ENCODE measurements at regions not wholly inside any gene's neighbourhood (a gene's known extent, or its start where the extent isn't known, plus 50 kb on each side); places are given as distances from the start of the nearest gene placed in this dataset.
"Not testable (repeated sequence)": the region's sequence is repeated elsewhere in the genome, so short reads cannot be mapped to it uniquely, and the experiment has no call there.

DNA sequence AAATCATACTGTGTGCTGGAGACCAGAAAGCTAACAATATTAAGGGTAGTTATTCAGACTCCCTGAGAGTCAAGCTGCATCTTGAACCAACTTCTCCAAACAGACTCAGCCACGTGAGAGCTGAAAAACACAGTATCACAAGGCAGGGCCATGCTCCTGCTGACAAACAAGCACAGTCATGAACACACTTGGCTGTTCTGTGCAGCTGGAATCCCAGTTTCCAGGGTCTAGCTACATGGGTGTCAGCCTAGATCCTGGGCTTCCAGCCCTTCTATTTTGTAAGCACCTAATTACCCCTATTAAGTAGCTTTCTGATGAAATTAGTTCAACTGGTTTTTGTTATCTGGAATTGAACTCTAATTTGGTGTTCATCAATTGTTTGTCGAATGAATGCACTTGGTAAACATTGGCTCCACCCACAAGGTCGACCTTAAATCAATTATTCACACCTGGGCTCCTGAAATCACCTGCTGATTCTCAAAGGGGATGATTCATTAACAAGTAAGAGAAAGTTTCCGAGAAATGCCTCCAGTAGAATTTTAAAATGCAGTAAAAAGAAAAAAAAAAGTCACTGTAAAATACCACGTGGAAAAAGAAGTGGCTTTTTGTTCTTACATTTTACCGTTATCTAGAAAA is 179.3 kb downstream of the ZC3H11B start:
- no peak for DNase-seq (ENCODE audit: low spot score)

DNA sequence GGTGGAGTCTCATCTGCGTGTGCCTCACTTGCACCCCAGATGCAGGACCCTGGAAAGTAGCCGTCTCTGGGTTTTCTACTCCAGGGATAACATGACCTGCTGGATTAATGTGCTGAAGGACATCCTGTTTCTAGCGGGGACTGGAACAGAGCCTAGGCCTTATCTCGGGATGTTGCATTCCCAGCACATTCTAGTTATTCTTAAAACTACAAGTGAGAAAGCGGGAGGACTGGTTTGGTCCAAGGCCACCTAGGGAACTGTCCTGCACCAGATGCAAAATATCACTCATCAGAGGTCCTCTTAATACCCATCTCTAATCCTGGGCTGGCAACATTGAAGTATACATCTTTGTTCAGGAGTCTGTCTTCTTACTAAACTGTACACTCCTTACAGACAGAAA is 179.9 kb downstream of the ZC3H11B start:
- peak; percentile 88 for DNase-seq (ENCODE audit: low spot score)

DNA sequence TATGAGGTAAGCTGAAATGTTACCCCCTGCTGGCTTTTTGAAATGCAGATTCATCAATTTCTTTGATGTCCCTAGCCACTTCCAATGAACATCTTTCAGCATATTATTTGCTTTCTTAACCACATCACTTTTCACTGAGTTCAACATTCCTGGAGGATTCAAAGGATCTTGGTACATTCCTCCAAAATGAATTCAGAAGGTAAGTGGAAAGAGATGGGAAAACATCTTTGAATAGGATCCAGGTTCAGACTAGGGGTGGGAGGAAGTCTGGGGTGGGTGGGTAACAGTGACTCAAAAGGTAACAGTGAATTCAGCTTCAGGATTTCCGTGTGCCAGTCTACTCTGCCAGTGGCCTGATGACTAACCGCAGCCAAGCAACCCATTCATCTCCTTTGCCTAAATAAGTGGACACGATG is 180.7 kb downstream of the ZC3H11B start:
- peak; percentile 25 for DNase-seq (ENCODE audit: low spot score)

DNA sequence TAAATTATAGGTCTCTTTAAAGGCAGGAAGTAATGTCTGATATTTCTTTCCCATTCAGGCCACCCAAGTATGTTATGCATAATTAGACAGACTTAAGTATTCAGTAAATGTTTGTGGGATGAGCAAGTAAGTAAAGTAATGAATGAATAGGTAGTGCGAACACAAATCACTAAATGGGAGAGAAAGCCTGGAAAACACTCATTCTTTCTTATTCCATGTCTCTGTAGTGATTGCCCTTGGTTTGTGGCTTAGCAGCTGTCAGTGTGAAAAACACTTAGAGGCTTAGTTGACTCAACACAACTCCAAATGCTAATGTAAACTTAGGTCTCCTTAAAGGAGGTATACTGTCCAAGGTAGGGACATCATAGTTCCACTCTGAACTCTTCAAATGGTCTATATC is 182.5 kb downstream of the ZC3H11B start:
- no peak for DNase-seq (ENCODE audit: low spot score)

DNA sequence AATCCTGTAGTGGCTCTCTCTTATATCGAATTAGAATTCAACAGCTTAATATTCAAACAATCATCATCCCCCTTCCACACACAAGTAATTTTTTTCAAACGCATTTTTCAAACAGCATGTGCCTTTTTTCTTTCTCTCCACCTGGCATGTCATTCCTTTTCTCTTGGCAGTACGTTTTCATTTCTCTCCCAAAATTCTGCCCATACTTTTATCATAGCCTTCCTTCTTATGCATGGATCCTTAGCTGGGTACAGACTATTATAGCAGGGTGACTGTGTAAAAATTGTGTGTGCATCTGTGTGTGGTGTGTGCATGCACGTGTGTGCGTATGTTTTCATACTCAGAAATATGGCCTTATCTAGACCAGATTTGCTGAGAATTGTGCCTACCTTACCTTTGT is 184.3 kb downstream of the ZC3H11B start:
- no peak for DNase-seq (ENCODE audit: low spot score)

DNA sequence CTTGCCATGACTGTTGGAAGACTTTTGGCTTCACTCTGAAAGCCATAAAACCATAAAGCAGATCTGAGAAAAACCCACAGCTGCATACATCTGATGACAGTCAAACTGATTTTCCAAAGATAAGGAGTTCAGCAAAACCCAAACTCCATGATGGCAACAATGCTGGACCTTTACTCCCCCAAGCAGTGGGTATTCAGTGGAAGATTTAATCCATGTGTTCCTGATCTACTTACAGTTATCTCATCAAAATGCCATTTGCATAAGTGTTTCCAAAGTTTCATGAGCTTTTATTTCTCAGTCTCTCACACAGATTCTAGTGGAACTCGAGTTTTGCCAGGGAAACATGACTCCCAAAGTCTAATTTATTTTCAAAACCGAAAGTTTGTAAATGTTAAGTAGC is 184.9 kb downstream of the ZC3H11B start:
- no peak for DNase-seq (ENCODE audit: low spot score)

DNA sequence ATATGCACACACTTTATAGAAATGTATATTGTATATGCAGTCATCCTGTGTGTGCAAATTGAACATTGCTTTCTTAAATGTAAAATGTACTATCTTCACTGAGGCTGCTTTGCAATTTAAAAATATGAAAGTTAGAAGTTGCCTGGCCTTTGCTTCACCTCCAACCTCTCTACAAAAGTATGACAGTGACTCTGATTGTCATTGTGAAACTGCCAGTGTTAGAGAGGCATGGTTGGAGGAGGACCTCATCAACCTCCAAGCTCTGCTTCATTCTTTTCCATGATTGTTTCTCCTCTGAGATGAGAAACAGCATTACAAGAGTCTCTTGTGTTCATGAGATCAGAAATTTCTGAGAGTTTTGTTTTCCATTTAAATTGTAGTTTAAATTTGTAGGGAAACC is 185.5 kb downstream of the ZC3H11B start:
- DNase-seq (ENCODE audit: low spot score), result no peak

DNA sequence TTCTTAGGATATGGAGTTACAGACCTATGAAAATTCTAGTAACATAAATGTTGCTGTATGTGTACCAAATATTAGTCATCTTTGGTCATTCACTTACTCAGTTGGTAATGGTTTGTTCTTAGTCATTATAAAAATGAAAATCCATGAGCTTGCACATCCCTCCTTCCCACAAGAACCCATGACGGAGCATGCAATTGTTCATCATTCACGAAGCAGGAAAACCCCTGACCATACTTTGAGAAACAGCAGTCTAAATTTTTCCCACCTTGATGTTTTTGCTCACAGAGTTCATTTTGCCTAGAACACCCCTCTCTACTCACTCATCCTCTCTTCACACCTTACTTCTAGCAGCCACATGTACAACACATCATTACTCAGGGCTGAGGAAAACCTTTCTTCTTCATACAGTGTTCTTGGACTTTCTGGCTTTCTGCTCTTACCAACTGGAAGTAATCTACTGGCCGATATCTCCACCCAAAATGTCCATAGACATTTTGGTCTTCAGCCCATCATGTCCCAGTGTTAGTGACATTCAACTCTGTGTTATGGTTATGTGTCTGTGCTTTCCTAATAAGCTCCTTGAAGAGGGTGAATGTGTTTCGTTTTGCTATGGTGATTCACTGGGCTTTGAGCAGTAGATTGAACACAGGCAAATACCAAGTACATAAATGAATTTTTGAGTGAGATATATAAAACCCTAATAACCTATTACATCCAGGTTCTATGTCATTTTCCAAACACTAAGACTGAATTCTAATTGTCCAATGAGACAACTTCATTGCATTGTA is 189.9 kb downstream of the ZC3H11B start:
- DNase-seq (ENCODE audit: low spot score), result no peak

DNA sequence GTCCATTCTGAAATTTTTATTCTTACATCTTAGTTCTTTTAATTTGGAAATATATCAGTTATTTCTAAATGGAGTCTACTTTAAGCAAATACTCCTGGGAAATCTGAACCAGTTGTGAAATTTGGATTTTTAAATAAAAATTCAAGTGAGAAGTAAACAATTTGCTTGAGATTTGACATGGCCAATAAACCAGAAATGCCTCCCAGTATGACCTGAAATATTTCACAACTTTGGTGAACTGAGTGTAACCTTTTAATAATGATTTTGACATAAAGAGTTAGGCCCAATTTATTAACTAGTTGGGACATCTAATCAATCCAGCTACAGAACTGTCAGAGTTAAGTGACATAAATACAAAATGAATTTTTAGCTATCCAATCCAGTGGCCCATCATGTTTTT is 192.0 kb downstream of the ZC3H11B start:
- DNase-seq (ENCODE audit: low spot score), result no peak

DNA sequence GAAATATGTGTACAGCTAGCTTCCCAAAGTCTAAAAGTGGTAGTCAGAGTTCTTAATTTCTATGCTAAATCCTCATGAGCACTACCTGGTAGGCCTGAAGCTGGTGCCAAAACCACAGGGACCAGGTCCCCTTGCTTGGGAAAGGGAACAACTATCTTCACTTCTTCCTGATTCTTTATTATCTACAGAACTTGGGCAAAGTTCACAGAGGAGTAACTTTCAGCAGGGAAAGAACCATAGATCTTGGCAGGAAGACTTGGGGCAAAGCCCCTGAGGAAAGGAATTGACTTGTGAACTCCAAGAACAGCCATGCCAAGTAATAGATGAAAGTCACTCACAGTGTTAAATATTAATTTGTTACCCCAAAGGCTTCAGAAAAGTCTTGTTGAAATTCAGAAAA is 193.0 kb downstream of the ZC3H11B start:
- DNase-seq (ENCODE audit: low spot score), result no peak

DNA sequence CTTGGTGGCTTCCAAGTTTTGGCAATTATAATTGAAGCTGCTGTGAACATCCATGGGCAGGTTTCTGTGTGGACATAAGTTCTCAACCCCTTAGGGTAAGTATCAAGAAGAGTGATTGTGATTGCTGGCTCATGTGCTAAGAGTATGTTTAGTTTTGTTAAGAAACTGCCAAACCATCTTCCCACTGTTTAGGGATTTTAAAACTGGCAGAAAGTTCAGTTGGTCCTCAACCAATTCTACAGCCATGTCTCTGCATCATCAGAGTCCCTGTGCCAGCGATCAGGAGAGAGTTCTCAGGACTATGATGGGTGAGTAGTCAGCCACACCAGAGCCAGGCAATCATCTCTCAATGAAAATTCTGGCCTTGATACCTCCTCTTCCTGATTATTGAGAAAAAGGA is 193.8 kb downstream of the ZC3H11B start:
- no peak for DNase-seq (ENCODE audit: low spot score)

DNA sequence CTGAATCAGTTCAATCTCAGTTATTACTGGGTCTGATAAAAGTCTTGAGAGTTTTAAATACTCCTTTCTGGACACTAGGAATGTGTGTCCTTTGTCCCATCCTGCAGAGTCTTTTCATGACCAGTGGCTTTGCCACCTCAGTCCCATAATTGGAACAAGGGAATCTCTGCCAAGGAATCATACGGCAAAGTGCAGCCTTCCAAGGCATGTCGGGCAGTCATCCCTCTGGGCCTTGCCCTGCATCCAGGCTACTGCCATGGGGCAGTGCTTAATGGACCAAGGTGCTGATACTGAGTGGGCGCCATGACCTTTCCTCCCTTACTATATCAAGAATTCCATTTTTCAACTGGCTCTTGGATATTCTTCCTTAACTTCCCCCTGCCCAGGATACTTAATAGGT is 195.3 kb downstream of the ZC3H11B start:
- DNase-seq (ENCODE audit: low spot score), result no peak

DNA sequence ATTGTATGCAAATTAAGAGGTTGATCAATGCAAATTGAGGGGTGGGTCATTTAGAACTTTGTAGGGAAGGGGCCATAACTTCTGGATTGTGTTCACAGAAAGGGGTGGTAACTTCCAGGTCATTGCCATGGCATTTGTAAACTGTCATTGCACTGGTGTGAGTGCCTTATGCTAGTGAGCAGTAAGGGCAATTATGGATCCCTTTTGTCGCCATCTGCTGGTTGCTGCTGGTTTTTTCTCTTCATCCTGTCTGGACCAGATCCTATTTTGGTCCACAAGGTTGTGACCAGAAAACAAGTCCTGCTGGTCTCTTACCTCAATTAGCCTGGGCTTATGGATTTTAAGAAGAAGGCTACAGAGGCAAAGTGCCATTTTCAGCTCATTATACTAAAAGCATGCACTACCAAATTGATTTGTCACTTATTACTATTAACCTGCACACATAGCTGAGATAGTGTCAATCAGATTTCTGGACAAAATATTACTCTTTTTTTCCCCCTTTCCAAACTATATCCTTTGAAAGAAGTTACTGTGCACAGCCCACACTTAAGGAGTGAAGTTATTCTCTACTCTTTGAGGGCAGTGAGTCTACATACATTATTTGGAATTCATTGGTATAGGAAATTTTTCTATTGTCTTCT is 196.2 kb downstream of the ZC3H11B start:
- DNase-seq (ENCODE audit: low spot score), result peak; percentile 35

DNA sequence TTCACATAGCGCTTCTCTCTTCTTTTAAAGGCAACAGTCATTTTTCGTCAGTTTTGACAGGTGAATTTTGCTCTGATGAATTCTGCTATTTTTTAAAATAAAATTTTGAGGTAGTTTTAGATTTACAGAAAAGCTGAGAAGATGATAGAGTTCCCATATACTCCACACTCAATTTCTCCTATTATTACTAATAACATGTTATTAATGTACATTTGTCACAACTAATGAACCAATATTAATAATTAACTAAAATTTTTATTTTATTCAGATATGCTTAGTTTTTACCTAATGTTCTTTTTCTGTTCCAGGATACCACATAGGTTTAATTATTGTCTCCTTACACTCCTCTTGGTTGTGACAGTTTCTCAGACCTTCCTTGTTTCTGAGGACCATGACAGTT is 197.0 kb downstream of the ZC3H11B start:
- DNase-seq (ENCODE audit: low spot score), result no peak

DNA sequence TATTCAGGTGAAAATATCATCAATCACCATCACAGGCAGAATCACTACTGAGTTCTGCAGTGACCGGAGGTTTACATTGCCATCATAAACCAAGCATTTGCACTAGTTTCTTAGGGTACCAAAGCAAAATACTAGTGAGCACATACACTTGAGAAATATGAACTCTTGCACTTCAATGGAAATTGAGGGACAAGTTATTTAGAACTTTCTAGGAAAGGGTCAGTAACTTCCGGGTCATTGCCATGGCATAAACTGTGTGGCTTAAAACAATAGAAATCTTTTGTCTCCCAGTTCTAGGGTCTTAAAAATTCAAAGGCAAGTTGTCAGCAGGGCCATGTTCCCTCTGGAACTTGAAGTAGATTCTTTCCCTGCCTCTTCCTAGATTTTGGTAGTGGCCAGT is 197.5 kb downstream of the ZC3H11B start:
- DNase-seq (ENCODE audit: low spot score), result no peak

DNA sequence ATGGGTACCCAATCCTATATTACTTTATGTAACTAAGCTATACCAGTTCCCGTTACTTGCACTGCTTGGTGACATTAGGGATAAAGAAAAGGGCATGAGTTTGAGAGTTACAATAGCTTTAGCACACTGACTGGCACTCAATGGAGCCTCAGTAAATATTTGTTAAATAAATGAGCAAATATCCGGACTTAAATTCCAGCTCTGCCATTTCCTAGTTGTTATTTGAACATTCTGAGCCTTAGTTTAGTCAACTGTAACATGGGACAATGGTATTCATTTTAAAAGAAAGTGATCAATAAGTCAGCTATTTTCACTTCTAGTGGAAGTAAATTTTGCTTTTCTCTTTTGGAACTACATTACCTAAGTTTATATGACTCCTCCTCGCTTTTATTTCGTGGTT is 198.7 kb downstream of the ZC3H11B start:
- DNase-seq (ENCODE audit: low spot score), result no peak

DNA sequence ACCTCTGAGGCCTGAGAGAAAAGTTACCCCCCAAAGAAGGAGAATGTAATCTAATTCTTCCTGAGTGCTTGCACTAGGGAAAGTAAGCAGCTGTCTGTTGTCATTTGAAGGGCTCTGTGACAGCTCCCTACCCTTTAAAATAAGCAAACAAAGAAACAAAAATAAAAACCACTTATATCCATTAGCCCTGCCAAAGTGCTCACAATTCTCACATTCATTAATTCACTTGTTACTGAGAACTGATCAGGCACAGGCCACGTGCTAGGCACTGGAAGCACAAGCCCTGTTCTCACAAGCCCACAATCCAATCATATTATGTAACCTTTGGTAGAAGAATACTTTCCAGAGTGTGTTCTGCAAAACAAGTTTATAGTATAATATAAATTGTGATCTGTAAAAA is 199.4 kb downstream of the ZC3H11B start:
- DNase-seq (ENCODE audit: low spot score), result no peak

DNA sequence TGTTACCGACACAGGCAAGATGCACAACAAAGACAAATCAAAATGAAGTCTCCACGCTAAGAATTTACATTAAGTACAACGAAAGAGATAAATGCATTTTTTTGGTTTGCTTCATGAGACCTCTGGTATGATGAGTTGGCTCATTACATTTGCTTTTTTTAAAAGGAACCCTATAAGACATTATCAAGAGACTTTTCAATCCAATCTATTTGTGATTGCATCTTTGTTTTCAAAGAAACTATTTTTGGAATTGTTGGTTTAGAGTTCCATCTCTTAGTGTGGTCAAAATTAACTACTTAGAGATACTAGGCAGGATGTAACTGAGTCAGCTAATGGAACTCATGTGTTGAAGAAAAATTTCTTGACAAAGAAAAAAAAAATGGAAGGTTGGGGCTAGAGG is 200.1 kb downstream of the ZC3H11B start:
- DNase-seq (ENCODE audit: low spot score), result no peak

DNA sequence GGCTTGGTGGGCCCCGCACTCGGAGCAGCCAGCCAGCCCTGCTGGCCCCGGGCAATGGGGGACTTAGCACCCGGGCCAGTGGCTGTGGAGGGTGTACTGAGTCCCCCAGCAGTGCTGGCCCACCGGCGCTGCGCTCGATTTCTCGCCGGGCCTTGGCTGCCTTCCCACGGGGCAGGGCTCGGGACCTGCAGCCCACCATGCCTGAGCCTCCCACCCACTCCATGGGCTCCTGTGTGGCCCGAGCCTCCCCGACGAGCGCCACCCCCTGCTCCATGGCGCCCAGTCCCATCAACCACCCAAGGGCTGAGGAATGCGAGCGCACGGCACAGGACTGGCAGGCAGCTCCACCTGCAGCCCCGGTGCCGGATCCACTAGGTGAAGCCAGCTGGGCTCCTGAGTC is 202.2 kb downstream of the ZC3H11B start:
- DNase-seq (ENCODE audit: low spot score), result not testable (repeated sequence)

DNA sequence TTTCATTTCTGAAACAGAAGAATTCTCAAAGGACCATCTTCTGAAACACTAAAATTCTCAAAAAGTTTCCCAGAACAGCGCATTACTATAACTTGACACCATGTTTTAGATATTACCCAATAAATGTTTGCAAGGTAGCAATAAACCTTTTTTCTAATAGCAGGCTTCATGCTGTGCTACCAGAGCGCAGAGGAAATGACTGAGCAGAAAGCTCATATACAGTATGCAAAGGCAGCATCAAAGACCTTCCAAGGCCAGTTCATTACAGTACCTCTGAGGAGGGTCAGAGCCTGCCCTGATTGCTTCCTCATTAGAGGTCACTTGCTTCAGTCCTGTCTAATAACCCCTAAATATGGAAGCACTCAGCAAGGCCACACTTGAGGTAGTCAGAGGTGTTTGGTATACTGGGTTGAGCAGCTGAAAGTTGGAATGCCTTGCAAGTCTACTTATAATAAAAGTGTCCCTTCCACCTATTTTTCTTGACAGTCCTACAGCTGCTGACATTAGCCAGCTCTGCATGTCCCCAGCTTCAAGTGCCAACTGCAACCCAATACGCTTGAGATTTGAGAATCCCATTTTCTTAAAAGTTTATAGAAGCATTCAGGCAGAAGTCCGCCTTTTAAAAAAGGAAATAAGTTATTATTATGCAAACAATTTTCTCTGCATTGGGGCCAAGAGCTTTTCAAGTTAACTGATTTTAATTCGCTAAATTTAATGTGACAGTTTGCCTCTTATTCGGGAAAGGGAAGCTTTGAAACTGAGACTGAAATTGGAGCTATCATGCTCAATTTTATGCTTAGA is 207.2 kb downstream of the ZC3H11B start:
- DNase-seq (ENCODE audit: low spot score), result no peak

DNA sequence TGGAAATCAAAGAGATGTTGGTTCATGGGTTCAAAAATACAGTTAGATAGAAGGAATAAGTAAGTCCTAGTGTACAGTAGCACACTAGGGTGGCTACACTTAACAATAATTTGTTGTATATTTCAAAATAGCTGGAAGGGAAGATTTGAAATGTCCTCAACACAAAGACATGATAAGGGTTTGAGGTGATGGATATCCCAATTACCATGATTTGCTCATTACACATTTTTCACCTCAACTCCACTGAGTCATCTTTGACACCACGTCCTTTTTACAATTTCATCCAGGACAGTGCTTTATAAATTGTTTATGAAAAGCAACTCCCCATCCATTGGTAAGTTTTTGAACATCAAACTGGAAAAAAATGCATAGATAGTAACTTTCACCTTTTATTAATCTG is 208.3 kb downstream of the ZC3H11B start:
- no peak for DNase-seq (ENCODE audit: low spot score)

DNA sequence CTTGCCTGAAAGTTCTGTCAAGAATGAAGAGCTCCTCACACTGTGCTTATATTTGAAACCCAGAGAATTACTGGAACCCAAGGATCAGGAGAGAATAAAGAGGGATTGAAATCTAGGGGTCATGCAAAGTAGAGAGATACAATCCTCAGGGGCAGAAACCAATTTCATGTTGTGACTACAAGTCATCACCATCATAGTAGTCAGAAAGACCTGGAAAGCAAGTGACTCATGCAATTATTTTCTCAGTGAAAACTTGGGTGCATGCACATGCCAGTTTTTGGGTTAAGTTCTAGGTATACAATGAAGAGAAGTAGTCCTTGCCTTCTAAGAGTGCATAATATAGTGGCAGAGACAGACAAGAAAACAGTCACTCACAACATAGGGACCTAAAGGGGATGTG is 210.0 kb downstream of the ZC3H11B start:
- no peak for DNase-seq (ENCODE audit: low spot score)
